Bronchial epithelial cell (primary cell): ENCODE measurements at regions not wholly inside any gene's neighbourhood (a gene's known extent, or its start where the extent isn't known, plus 50 kb on each side); places are given as distances from the start of the nearest gene placed in this dataset.

ENCODE experiments used
- DNase-seq: peaks from one replicate; pipeline ENCODE4 v3.0.0-alpha.2; 2010; ENCODE audit warnings: low read depth
- FAIRE-seq: peaks from 2 replicates; lab custom pipeline; 2011; peaks lifted over from hg19 to GRCh38; lab: Jason Lieb, UNC
- H3K27me3 ChIP-seq: 2 replicates; pipeline ENCODE4 v1.5.1; 2011; ENCODE audit warnings: low read length; ENCODE audit not compliant: control insufficient read depth, insufficient read depth
- H3K36me3 ChIP-seq: 2 replicates; pipeline ENCODE4 v1.5.1; 2011; ENCODE audit warnings: low read length; ENCODE audit not compliant: control insufficient read depth, insufficient read depth
- H3K4me3 ChIP-seq: 2 replicates; pipeline ENCODE4 v1.5.1; 2011; ENCODE audit warnings: mild to moderate bottlenecking, low read depth, low read length, control low read depth
- TF ChIP-seq, protein P1 (sequence below): IDR thresholded peaks from 2 replicates; pipeline ENCODE4 v1.5.1; 2011; ENCODE audit warnings: mild to moderate bottlenecking, moderate library complexity, low read length, control low read depth, inconsistent platforms; ENCODE audit not compliant: insufficient read depth, severe bottlenecking

DNA sequence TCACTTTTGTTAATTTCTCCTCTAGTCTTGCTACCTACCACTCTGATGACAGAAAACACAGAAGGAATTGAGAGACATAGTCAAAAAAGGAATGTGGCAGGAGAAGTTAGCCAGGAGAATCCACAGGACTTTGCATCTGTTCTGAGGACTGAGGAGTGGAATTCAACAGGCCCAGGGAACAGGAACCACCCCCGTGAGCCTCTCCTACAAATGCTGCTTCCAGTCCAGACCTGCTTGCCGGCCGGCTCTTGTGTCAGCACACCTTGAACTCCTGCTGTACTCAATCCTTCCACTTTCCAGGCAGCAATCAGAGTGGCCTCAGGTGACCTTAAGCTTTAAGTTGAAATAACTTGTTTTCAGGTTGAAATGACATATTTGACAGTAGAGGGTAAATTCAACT lies 903.1 kb downstream of the BCL11B start:
- FAIRE-seq = no peak
- H3K4me3 ChIP-seq = no peak overlapping the region
- no peaks in the 10 kb centered on the region for H3K36me3 ChIP-seq
- peak; percentile 77 for DNase-seq
- TF ChIP-seq, protein P1, sequence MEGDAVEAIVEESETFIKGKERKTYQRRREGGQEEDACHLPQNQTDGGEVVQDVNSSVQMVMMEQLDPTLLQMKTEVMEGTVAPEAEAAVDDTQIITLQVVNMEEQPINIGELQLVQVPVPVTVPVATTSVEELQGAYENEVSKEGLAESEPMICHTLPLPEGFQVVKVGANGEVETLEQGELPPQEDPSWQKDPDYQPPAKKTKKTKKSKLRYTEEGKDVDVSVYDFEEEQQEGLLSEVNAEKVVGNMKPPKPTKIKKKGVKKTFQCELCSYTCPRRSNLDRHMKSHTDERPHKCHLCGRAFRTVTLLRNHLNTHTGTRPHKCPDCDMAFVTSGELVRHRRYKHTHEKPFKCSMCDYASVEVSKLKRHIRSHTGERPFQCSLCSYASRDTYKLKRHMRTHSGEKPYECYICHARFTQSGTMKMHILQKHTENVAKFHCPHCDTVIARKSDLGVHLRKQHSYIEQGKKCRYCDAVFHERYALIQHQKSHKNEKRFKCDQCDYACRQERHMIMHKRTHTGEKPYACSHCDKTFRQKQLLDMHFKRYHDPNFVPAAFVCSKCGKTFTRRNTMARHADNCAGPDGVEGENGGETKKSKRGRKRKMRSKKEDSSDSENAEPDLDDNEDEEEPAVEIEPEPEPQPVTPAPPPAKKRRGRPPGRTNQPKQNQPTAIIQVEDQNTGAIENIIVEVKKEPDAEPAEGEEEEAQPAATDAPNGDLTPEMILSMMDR = no peak
- no peaks in the 10 kb centered on the region for H3K27me3 ChIP-seq

DNA sequence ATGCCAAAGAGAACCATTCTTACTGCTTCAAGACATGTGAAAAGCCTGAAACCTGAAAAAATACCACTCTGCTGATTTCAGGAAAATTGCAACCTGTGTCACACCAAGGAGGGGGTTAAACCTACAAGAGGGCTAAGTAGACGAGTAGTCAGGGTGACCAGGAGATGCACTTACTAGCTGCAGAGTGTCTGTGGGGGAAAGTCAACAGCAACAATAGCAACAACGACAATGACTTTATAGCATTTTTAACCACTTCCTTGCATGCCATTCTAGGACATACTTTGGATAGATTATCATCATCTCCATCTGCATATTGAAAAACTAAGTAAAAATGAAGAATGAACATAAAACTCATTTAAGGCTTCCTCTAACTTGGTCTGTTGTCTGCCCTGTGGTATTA lies 902.7 kb downstream of the BCL11B start:
- TF ChIP-seq, protein P1 = no peak
- no peak for DNase-seq
- no peak for FAIRE-seq
- no peak overlapping the region for H3K4me3 ChIP-seq
- H3K36me3 ChIP-seq = no peaks in the 10 kb centered on the region
- no peaks in the 10 kb centered on the region for H3K27me3 ChIP-seq

DNA sequence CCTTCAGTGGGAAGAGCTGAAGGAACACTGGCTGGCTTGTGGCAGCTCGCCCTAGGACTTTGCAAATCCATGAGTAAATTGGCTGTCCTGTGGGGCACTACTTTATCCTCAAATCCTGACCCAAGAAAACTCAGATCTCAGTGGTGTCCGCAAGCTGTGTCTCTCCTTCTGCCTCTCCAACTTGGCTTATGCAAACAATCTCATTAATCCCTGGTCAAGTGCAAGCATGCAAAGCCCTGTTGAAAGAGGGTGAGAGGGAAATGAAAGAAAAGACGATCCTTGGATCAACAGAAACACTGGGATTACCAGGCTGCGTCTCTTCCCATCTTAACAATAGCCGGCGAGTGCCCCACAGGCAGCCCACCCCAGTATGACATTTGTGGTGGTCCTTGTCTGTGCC lies 901.6 kb downstream of the BCL11B start:
- peak; percentile 86 for FAIRE-seq
- no peak overlapping the region for H3K4me3 ChIP-seq
- TF ChIP-seq, protein P1 = no peak

DNA sequence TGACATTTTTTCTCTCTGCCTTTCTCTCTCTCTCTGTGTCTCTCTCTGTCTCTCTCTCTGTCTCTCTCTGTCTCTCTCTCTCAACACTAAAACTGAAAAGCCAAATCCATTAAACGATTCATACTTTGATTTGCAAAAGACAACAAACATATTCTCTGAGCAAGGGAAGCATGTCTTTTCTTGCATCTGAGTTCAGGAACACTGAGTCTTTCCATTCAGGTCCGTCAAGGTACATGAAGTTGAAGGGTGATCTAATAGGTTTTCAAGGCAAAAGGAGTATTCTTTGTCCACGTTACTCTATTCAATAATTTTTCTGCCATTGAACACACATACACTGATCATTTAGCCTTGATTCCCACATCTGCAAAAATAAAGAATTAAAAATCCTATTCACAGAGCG lies 900.9 kb downstream of the BCL11B start:
- DNase-seq (peak; percentile 71), FAIRE-seq (no peak)
- H3K27me3 ChIP-seq = no peaks in the 10 kb centered on the region
- TF ChIP-seq, protein P1 = no peak
- no peak overlapping the region for H3K4me3 ChIP-seq
- no peaks in the 10 kb centered on the region for H3K36me3 ChIP-seq

More for the DNA sequence above, 901.6 kb downstream of the BCL11B start:
- DNase-seq = peak; percentile 80
- no peaks in the 10 kb centered on the region for H3K36me3 ChIP-seq
- H3K27me3 ChIP-seq = no peaks in the 10 kb centered on the region

DNA sequence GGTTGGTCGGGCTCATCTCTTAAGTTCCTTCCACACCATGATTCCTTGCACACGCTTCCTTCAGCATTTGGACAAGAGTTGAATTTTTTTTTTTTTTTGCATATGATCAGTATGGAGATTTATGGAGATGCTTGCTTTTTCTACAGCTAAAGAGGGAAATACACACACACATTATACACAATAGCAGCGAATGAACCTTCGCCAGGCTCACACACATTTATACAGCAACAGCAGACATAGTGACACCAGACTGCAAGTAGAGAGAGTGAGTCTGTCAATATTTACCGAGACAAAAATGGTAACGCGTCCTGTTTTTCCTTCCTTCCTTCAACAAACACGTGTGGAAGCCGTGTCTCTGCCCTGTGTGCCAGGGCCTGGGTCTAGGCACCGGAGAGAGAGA lies 897.9 kb downstream of the BCL11B start:
- H3K27me3 ChIP-seq = no peaks in the 10 kb centered on the region
- peak; percentile 82 for FAIRE-seq
- H3K36me3 ChIP-seq = no peaks in the 10 kb centered on the region
- no peak for DNase-seq
- H3K4me3 ChIP-seq = no peak overlapping the region
- TF ChIP-seq, protein P1 = no peak

DNA sequence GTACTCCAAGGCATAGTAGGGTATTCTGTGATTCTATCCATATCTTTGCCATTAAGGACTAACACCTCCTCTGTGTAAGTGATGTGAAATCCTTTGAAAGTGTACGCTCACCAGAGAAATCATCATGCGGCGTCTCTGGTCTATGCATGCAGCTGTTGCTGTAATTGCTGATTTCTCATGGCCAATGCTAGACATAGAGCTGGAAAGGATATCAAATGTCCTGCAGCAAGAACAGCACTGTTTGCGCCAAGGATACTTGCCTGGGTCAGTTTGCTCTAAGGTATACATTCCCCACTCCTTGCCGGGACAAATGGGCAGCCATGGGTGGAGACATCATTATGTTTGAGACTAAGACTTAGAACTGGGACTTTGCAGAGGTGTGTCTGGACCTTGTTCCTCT lies 896.4 kb downstream of the BCL11B start:
- peak; percentile 7 for FAIRE-seq
- H3K27me3 ChIP-seq = no peaks in the 10 kb centered on the region

More for the DNA sequence above, 896.4 kb downstream of the BCL11B start:
- TF ChIP-seq, protein P1 = no peak
- Histone ChIP-seq H3K36me3 (no peaks in the 10 kb centered on the region), H3K4me3 (no peak overlapping the region)
- no peak for DNase-seq
